ENCODE measurements at regions not wholly inside any gene's neighbourhood (a gene's known extent, or its start where the extent isn't known, plus 50 kb on each side); places are given as distances from the start of the nearest gene placed in this dataset.

GRCh38 chr12:103207936-103208335 is 250.5 kb downstream of the ASCL1 start:
- no peak for DNase-seq (ENCODE audit: low read depth)
- H3K4me3 ChIP-seq (ENCODE audit: low read depth, low read length), result no peak overlapping the region

GRCh38 chr12:103241184-103241583 is 254.6 kb downstream of the C12orf42 start:
- no peak for TF ChIP-seq CTCF (IDR thresholded peaks at IDR 0.05; ENCODE audit: control insufficient read depth, extremely low read depth, insufficient read depth)
- no peak overlapping the region for H3K4me3 ChIP-seq (ENCODE audit: low read depth, low read length)
- DNase-seq (ENCODE audit: low read depth), result peak; percentile 74

More at GRCh38 chr12:103207936-103208335, 250.5 kb downstream of the ASCL1 start:
- TF ChIP-seq CTCF (IDR thresholded peaks at IDR 0.05; ENCODE audit: control insufficient read depth, extremely low read depth, insufficient read depth), result no peak

- no peak for DNase-seq (ENCODE audit: low read depth)
- H3K4me3 ChIP-seq (ENCODE audit: low read depth, low read length), result no peak overlapping the region
- TF ChIP-seq CTCF (IDR thresholded peaks at IDR 0.05; ENCODE audit: control insufficient read depth, extremely low read depth, insufficient read depth), result no peak
Measured at GRCh38 chr12:103244596-103244995, 251.2 kb downstream of the C12orf42 start.

GRCh38 chr12:103247531-103247930 is 248.2 kb downstream of the C12orf42 start:
- no peak overlapping the region for H3K4me3 ChIP-seq (ENCODE audit: low read depth, low read length)
- TF ChIP-seq CTCF (IDR thresholded peaks at IDR 0.05; ENCODE audit: control insufficient read depth, extremely low read depth, insufficient read depth), result no peak
- DNase-seq (ENCODE audit: low read depth), result no peak

GRCh38 chr12:103249607-103250006 is 246.2 kb downstream of the C12orf42 start:
- no peak for DNase-seq (ENCODE audit: low read depth)
- no peak overlapping the region for H3K4me3 ChIP-seq (ENCODE audit: low read depth, low read length)
- no peak for TF ChIP-seq CTCF (IDR thresholded peaks at IDR 0.05; ENCODE audit: control insufficient read depth, extremely low read depth, insufficient read depth)

- H3K4me3 ChIP-seq (ENCODE audit: low read depth, low read length), result no peak overlapping the region
- no peak for TF ChIP-seq CTCF (IDR thresholded peaks at IDR 0.05; ENCODE audit: control insufficient read depth, extremely low read depth, insufficient read depth)
- DNase-seq (ENCODE audit: low read depth), result no peak
Measured at GRCh38 chr12:103250487-103250886, 245.3 kb downstream of the C12orf42 start.
